Breast epithelium (tissue), 4 donors: ENCODE measurements at regions not wholly inside any gene's neighbourhood (a gene's known extent, or its start where the extent isn't known, plus 50 kb on each side); places are given as distances from the start of the nearest gene placed in this dataset.

Experiments used
- DNase-seq, 2 donors: peaks; one replicate each; pipeline ENCODE4 v3.0.0-alpha.2; 2019; ENCODE audit warnings: low spot score in 2 of 2
- H3K27ac ChIP-seq, 2 donors: fragments of 200-600 bp; sonication (generic) in 1 of 2; one replicate each; pipeline ENCODE4 v1.5.1; 2016 to 2019; ENCODE audit warnings: mild to moderate bottlenecking in 1 of 2
- H3K27me3 ChIP-seq, 2 donors: fragments of 200-600 bp; sonication (generic) in 1 of 2; one replicate each; pipeline versions ENCODE4 v1.5.1 to v1.6.0; 2017 to 2019; ENCODE audit warnings: control low read depth in 1 of 2, mild to moderate bottlenecking in 1 of 2
- H3K36me3 ChIP-seq: fragments of 200-600 bp; one replicate; pipeline ENCODE4 v1.5.1; 2019
- H3K4me1 ChIP-seq, 2 donors: fragments of 200-600 bp; sonication (generic); one replicate each; pipeline ENCODE4 v1.5.1; 2016 to 2019; ENCODE audit warnings: control low read depth in 1 of 2
- H3K4me3 ChIP-seq, 3 donors: fragments of 200-600 bp; sonication (generic); 1 replicate in 2 of 3; 2 replicates in 1 of 3; pipeline ENCODE4 v1.5.1; 2016 to 2019; ENCODE audit warnings: mild to moderate bottlenecking in 3 of 3, moderate library complexity in 2 of 3
- H3K9me3 ChIP-seq, 2 donors: fragments of 200-600 bp; sonication (generic) in 1 of 2; one replicate each; pipeline ENCODE4 v1.5.1; 2016 to 2019; ENCODE audit warnings: control low read depth in 1 of 2
- CTCF ChIP-seq, 3 donors: fragments of 450-650 bp; IDR thresholded peaks; one replicate each; pipeline ENCODE4 v1.5.1; 2016 to 2017; ENCODE audit warnings: antibody characterized with exemption in 3 of 3, mild to moderate bottlenecking in 3 of 3, moderate library complexity in 3 of 3
- POLR2A ChIP-seq: fragments of 450-650 bp; IDR thresholded peaks from one replicate; pipeline ENCODE4 v1.6.1; 2016; ENCODE audit warnings: antibody characterized with exemption, mild to moderate bottlenecking, moderate library complexity
- POLR2AphosphoS5 ChIP-seq, 3 donors: sonication (generic); formaldehyde crosslinking; IDR thresholded peaks; one replicate each; pipeline ENCODE4 v1.6.1; 2017; ENCODE audit warnings: antibody characterized with exemption in 3 of 3
- intact Hi-C: fragments of 100-400 bp; cut with DNase I; formaldehyde crosslinking; loops from one replicate; pipeline ENCODE4 v1.15.1; 2023; ENCODE audit warnings: low total_unique reads

- Histone ChIP-seq H3K4me3 (no peak overlapping the region), H3K27ac (peak overlapping the region; percentile 67 to 75), H3K27me3 (no peaks in the 10 kb centered on the region), H3K36me3 (no peaks in the 10 kb centered on the region), H3K9me3 (no peaks in the 10 kb centered on the region), H3K4me1 (no peaks in the 10 kb centered on the region)
- TF ChIP-seq POLR2AphosphoS5 (IDR thresholded peaks at IDR 0.05) (no peak), CTCF (IDR thresholded peaks at IDR 0.05) (no peak), POLR2A (no peak)
- intact Hi-C loops, result no loop called here
- peak in 1 of 2 donors; percentile 53 for DNase-seq
Observed at GRCh38 chr5:4373051-4373820, 766.9 kb upstream of the ADAMTS16 start.

GRCh38 chr5:4374866-4375265 is 765.3 kb upstream of the ADAMTS16 start:
- TF ChIP-seq CTCF (IDR thresholded peaks at IDR 0.05), result no peak
- TF ChIP-seq POLR2A, result no peak
- TF ChIP-seq POLR2AphosphoS5 (IDR thresholded peaks at IDR 0.05), result no peak
- Histone ChIP-seq H3K27me3 (no peaks in the 10 kb centered on the region), H3K4me3 (no peak overlapping the region), H3K27ac (peak overlapping the region; percentile 57 to 67), H3K36me3 (no peaks in the 10 kb centered on the region), H3K4me1 (no peaks in the 10 kb centered on the region), H3K9me3 (no peaks in the 10 kb centered on the region)
- no peak for DNase-seq
- intact Hi-C loops, result no loop called here

GRCh38 chr5:4375640-4376039 is 764.5 kb upstream of the ADAMTS16 start:
- no peak for DNase-seq
- no peak for TF ChIP-seq POLR2A
- TF ChIP-seq POLR2AphosphoS5 (IDR thresholded peaks at IDR 0.05), result no peak
- TF ChIP-seq CTCF (IDR thresholded peaks at IDR 0.05), result no peak
- Histone ChIP-seq H3K27ac (peak overlapping the region; percentile 57 to 67), H3K4me3 (no peak overlapping the region), H3K27me3 (no peaks in the 10 kb centered on the region), H3K4me1 (no peaks in the 10 kb centered on the region), H3K36me3 (no peaks in the 10 kb centered on the region), H3K9me3 (no peaks in the 10 kb centered on the region)
- intact Hi-C loops, result no loop called here

- H3K27me3 ChIP-seq, result no peaks in the 10 kb centered on the region
- intact Hi-C loops, result no loop called here
- no peak for TF ChIP-seq CTCF (IDR thresholded peaks at IDR 0.05)
- no peak for TF ChIP-seq POLR2AphosphoS5 (IDR thresholded peaks at IDR 0.05)
- no peak for TF ChIP-seq POLR2A
- no peak overlapping the region for H3K4me3 ChIP-seq
- no peaks in the 10 kb centered on the region for H3K4me1 ChIP-seq
- no peaks in the 10 kb centered on the region for H3K9me3 ChIP-seq
- no peak for DNase-seq
- H3K27ac ChIP-seq, result no peak overlapping the region
- H3K36me3 ChIP-seq, result no peaks in the 10 kb centered on the region
Observed at GRCh38 chr5:4383102-4383501, 757.0 kb upstream of the ADAMTS16 start.

- TF ChIP-seq POLR2A, result no peak
- no peak for TF ChIP-seq CTCF (IDR thresholded peaks at IDR 0.05)
- TF ChIP-seq POLR2AphosphoS5 (IDR thresholded peaks at IDR 0.05), result no peak
- intact Hi-C loops, result no loop called here
- Histone ChIP-seq H3K4me1 (no peaks in the 10 kb centered on the region), H3K27ac (peak overlapping the region in 1 of 2 donors; percentile 43), H3K9me3 (no peaks in the 10 kb centered on the region), H3K4me3 (no peak overlapping the region), H3K36me3 (no peaks in the 10 kb centered on the region), H3K27me3 (no peaks in the 10 kb centered on the region)
- DNase-seq, result no peak
Observed at GRCh38 chr5:4383518-4384198, 756.5 kb upstream of the ADAMTS16 start.
